ENCODE measurements at regions not wholly inside any gene's neighbourhood (a gene's known extent, or its start where the extent isn't known, plus 50 kb on each side); places are given as distances from the start of the nearest gene placed in this dataset.
"Not testable (repeated sequence)": the region's sequence is repeated elsewhere in the genome, so short reads cannot be mapped to it uniquely, and the experiment has no call there.

DNA sequence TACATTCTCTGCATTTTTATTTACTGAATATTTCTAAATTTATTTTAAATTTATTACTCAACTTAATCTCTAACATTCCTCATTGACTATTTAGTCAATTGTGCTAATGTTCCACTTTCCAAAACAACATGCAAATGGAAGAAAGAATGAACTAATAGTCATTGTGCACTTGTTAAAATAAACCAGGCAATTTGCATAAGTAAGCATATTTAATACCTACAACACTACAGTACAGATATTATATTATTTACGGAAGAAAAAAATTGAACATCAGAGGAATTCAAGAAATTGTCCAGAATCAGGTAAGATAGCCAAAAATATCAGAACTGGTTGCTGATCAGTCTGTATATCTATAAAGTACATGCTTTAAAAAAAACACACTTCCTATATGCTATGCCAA is 320.5 kb downstream of the CENPW start:
- H4K20me1 ChIP-seq: no peaks in the 10 kb centered on the region
- no peaks in the 10 kb centered on the region for H3K27me3 ChIP-seq
- H3K9ac ChIP-seq: no peak overlapping the region
- H3K27ac ChIP-seq: no peak overlapping the region
- H3K4me1 ChIP-seq: no peaks in the 10 kb centered on the region
- no peak overlapping the region for H3K4me2 ChIP-seq
- no peak overlapping the region for H3K4me3 ChIP-seq
- peaks cover 3% of the 10 kb centered on the region for H3K9me3 ChIP-seq
- TF ChIP-seq Cebpa-rat (IDR thresholded peaks at IDR 0.05): no peak
- H3K36me3 ChIP-seq: no peaks in the 10 kb centered on the region

DNA sequence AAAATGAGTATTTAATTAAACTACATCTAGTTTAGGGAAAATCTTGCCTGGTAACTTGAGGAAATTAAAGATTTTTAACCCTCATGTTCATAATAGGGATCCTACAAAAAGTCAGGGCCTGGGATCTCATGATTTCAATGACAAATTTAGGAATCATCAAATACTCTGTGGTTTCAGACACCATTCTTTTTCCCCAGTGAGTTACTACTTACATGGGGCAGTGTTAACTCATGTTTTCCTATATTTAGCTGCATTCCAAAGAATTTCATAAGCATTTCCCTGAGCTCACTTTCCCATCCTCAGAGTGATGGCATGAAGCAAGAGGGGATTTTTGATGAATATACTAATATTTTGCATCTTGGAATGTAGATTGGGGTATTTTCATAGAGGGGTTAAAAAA is 321.7 kb downstream of the CENPW start:
- Histone ChIP-seq H3K4me1 (no peaks in the 10 kb centered on the region), H4K20me1 (no peaks in the 10 kb centered on the region), H3K4me3 (no peak overlapping the region), H3K4me2 (no peak overlapping the region), H3K27ac (no peak overlapping the region), H3K27me3 (no peaks in the 10 kb centered on the region), H3K9me3 (no peaks in the 10 kb centered on the region), H3K9ac (no peak overlapping the region), H3K36me3 (no peaks in the 10 kb centered on the region)
- no peak for TF ChIP-seq Cebpa-rat (IDR thresholded peaks at IDR 0.05)

DNA sequence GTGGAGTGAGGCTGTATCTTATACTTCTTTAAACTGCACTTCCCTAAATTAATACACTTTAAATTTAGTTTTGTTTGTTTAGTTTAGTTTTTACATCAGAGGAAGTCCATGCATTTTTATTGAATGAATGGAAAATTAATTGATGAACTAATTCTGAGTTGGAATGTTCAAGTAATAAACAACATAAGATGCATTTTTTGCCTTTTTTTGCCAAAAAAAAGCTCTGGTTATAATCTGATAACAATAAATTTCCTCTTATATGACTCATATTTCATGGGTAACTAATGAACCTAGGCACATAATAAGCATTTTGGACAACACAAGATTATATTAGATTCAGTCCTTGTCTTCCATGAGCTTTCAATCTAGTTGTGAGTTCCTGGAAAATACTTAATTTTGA is 323.1 kb downstream of the CENPW start:
- H3K27ac ChIP-seq: no peak overlapping the region
- H4K20me1 ChIP-seq: no peaks in the 10 kb centered on the region
- no peaks in the 10 kb centered on the region for H3K9me3 ChIP-seq
- H3K9ac ChIP-seq: no peak overlapping the region
- TF ChIP-seq Cebpa-rat (IDR thresholded peaks at IDR 0.05): no peak
- H3K4me2 ChIP-seq: no peak overlapping the region
- H3K4me1 ChIP-seq: no peaks in the 10 kb centered on the region
- no peaks in the 10 kb centered on the region for H3K36me3 ChIP-seq
- H3K27me3 ChIP-seq: no peaks in the 10 kb centered on the region
- no peak overlapping the region for H3K4me3 ChIP-seq

DNA sequence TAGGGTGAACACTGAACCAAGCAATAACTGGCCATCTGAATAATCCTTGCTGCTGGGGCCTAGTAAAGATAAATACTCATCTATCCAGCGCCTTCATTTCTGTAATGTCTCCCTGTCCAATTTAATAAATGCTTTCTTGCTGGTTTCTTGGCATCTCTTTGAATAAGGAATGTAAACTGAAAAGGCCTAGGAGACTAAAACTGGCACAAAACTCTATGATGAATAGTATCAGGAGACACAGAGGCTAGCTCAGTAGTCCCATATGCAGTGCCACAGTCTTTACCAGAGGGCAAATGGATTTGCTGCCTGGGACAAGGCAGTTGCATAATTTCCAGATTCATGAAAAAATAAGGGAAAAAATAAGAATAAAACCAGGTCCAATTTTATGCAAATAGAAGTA is 324.4 kb downstream of the CENPW start:
- Histone ChIP-seq H3K4me1 (no peaks in the 10 kb centered on the region), H3K4me3 (no peak overlapping the region), H3K9me3 (no peaks in the 10 kb centered on the region), H3K36me3 (no peaks in the 10 kb centered on the region), H3K9ac (no peak overlapping the region), H3K27me3 (no peaks in the 10 kb centered on the region), H3K4me2 (no peak overlapping the region), H3K27ac (no peak overlapping the region), H4K20me1 (no peaks in the 10 kb centered on the region)
- no peak for TF ChIP-seq Cebpa-rat (IDR thresholded peaks at IDR 0.05)

DNA sequence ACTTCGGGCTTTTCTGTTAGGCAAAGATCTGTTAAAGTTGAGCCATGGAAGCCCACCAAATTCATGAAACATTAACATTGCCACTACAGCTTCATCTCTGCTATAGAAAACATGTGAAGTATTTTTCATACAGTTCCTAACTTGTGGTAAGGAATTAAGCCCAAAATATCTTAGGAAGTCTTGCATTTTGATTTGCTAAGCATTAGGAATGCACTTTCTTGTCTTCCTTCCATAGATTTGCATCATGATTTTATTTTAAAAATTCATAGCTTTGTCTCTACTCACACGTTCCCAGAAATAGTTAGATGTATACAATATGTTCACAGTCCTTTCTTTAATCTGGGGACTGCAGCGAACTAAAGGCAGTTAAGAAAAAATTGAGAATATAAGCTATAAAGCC is 325.6 kb downstream of the CENPW start:
- TF ChIP-seq Cebpa-rat (IDR thresholded peaks at IDR 0.05): no peak
- Histone ChIP-seq H3K9me3 (no peaks in the 10 kb centered on the region), H3K36me3 (no peaks in the 10 kb centered on the region), H3K27me3 (no peaks in the 10 kb centered on the region), H4K20me1 (no peaks in the 10 kb centered on the region), H3K4me2 (no peak overlapping the region), H3K9ac (no peak overlapping the region), H3K27ac (no peak overlapping the region), H3K4me3 (no peak overlapping the region), H3K4me1 (no peaks in the 10 kb centered on the region)

DNA sequence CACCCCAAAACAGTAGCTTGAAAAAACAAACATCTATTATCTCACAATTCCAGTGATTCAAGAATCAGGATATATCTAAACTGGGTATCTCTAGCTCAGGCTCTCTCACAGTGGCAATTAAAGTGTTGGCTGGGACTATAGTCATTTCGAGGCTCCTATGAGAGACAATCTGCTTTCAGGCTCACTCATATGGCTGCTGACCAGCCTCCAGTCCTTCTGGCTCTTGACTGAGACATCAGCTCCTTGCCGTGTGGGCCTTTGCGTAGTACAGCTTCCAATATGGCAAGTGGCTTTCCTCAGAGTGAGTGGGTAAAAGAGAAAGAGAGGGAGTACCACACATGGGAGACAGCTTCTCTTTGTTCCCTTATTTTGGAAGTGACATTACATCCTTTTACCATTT is 327.2 kb downstream of the CENPW start:
- H3K27ac ChIP-seq: no peak overlapping the region
- no peaks in the 10 kb centered on the region for H3K9me3 ChIP-seq
- no peak overlapping the region for H3K4me3 ChIP-seq
- no peaks in the 10 kb centered on the region for H3K36me3 ChIP-seq
- no peak overlapping the region for H3K9ac ChIP-seq
- H3K4me1 ChIP-seq: no peaks in the 10 kb centered on the region
- H3K4me2 ChIP-seq: no peak overlapping the region
- H3K27me3 ChIP-seq: no peaks in the 10 kb centered on the region
- no peaks in the 10 kb centered on the region for H4K20me1 ChIP-seq
- TF ChIP-seq Cebpa-rat (IDR thresholded peaks at IDR 0.05): no peak

DNA sequence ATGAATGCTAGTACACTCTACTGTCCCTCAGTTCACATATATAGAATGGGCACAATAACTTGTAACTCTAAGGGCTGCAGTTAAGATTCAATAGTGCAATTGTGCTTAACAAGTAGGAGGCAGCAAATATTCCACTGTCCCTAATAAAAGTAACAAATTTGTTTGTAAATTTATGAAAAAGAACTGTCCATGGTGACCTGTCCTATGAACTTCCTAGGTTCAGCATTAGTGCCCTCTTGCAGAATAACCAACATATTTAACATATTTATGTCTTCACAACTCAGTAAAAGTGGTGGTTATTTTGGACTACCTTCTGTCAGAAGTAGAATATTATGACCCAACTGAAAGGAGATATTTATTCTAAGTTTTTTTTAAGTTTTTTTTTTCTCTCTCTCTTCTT is 327.8 kb downstream of the CENPW start:
- Histone ChIP-seq H3K27me3 (no peaks in the 10 kb centered on the region), H3K9me3 (no peaks in the 10 kb centered on the region), H3K4me3 (no peak overlapping the region), H3K4me2 (no peak overlapping the region), H3K9ac (no peak overlapping the region), H3K36me3 (no peaks in the 10 kb centered on the region), H4K20me1 (no peaks in the 10 kb centered on the region), H3K4me1 (no peaks in the 10 kb centered on the region), H3K27ac (no peak overlapping the region)
- TF ChIP-seq Cebpa-rat (IDR thresholded peaks at IDR 0.05): no peak

DNA sequence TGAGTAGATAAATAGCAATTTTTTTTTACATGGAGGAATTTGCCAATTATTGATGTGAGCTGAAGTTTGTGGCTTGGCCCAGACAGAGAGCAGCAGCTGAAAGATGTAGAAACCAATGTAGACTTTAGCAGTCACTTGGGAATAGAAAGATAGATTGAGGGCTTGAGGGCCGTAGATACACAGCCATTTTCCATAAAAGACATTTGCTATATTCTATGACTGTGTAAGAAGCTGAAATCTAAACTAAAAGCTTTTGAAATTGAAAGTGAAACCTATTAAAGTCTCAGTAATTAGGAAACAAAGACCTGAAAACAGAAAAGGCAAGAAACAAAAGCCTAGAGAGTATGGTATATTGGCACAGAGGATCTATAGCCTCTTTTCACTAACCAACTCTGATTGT is 332.7 kb downstream of the CENPW start:
- no peak overlapping the region for H3K9ac ChIP-seq
- H3K4me1 ChIP-seq: no peaks in the 10 kb centered on the region
- no peaks in the 10 kb centered on the region for H3K36me3 ChIP-seq
- H3K27me3 ChIP-seq: no peaks in the 10 kb centered on the region
- TF ChIP-seq Cebpa-rat (IDR thresholded peaks at IDR 0.05): no peak
- H3K4me2 ChIP-seq: no peak overlapping the region
- no peaks in the 10 kb centered on the region for H4K20me1 ChIP-seq
- no peak overlapping the region for H3K27ac ChIP-seq
- no peak overlapping the region for H3K4me3 ChIP-seq
- no peaks in the 10 kb centered on the region for H3K9me3 ChIP-seq

DNA sequence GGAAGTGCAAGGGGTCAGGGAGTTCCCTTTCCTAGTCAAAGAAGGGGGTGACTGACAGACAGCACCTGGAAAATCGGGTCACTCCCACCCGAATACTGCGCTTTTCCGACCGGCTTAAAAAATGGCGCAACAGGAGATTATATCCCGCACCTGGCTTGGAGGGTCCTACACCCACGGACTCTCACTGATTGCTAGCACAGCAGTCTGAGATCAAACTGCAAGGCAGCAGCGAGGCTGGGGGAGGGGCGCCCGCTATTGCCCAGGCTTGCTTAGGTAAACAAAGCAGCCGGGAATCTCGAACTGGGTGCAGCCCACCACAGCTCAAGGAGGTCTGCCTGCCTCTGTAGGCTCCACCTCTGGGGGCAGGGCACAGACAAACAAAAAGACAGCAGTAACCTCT is 333.8 kb downstream of the CENPW start:
- not testable (repeated sequence) for H3K27ac ChIP-seq, H3K9me3 ChIP-seq, H3K9ac ChIP-seq, H3K36me3 ChIP-seq, H3K4me3 ChIP-seq, H3K4me1 ChIP-seq, H4K20me1 ChIP-seq, H3K27me3 ChIP-seq, H3K4me2 ChIP-seq

DNA sequence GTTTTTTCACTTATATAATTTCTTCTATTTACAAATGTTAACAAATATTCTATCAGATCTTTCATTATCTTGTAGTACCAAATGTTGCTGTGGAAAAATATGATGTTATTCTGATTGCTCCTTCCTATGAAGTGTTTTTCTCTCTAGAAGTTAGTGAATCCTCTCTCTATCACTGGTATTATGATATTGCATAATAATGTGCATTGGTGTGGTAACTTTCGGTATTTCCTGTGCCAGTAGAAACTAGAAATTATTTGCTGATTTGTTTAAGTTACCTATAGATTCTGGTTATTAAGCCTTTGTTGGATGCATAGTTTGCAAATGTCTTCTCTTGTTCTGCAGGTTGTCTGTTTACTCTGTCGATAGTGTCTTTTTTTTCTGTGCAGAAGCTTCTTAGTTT is 342.5 kb downstream of the CENPW start:
- Histone ChIP-seq H3K9ac (no peak overlapping the region), H3K4me2 (no peak overlapping the region), H3K27me3 (no peaks in the 10 kb centered on the region), H3K4me3 (no peak overlapping the region), H3K4me1 (no peaks in the 10 kb centered on the region), H3K27ac (no peak overlapping the region), H3K9me3 (no peaks in the 10 kb centered on the region), H4K20me1 (no peaks in the 10 kb centered on the region), H3K36me3 (no peaks in the 10 kb centered on the region)
- no peak; the same call in 1 of the 2 replicates for TF ChIP-seq Cebpa-rat (IDR thresholded peaks at IDR 0.05)

DNA sequence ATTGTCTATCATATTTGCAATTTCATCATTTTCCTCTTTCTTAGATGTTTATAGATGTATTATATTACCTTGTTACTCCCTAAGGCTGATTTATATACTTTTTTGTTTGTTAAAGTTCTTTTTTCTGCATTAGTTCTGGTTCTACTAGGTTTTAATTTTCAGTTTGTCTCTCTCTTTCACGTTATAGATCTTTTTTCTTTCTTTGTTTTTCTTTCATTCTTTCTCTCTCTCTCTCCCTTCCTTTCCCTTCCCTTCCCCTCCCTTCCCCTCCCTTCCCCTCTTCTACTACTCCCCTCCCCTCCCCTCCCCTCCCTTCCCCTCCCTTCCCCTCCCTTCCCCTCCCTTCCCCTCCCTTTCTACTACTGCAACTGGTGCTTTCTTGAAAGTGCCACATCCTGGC is 345.3 kb downstream of the CENPW start:
- Histone ChIP-seq H3K27ac (no peak overlapping the region), H3K4me1 (no peaks in the 10 kb centered on the region), H3K9ac (no peak overlapping the region), H3K36me3 (no peaks in the 10 kb centered on the region), H3K4me3 (no peak overlapping the region), H3K4me2 (no peak overlapping the region), H3K9me3 (no peaks in the 10 kb centered on the region), H3K27me3 (no peaks in the 10 kb centered on the region), H4K20me1 (no peaks in the 10 kb centered on the region)
- no peak for TF ChIP-seq Cebpa-rat (IDR thresholded peaks at IDR 0.05)

Data from BLaER1 (cell line).